ENCODE measurements at regions not wholly inside any gene's neighbourhood (a gene's known extent, or its start where the extent isn't known, plus 50 kb on each side); places are given as distances from the start of the nearest gene placed in this dataset.

GRCh38 chr4:176587920-176588319 lies 204.8 kb downstream of the VEGFC start:
- Histone ChIP-seq H3K27ac (ENCODE audit: low read length) (no peak overlapping the region), H3F3A (ENCODE audit: insufficient read depth, low read length) (no peaks in the 10 kb centered on the region), H3K9ac (ENCODE audit: low read length) (no peak overlapping the region), H3K9me2 (replicated peaks; ENCODE audit: insufficient read depth, low read length) (no peaks in the 10 kb centered on the region), H3K79me2 (ENCODE audit: low read length) (no peaks in the 10 kb centered on the region), H2AFZ (ENCODE audit: low read length) (no peak overlapping the region), H3K4me1 (ENCODE audit: low read length) (no peaks in the 10 kb centered on the region), H4K20me1 (ENCODE audit: insufficient read depth, low read length) (no peaks in the 10 kb centered on the region), H3K36me3 (replicated peaks; ENCODE audit: insufficient read depth, low read length) (no peaks in the 10 kb centered on the region), H3K4me2 (ENCODE audit: low read depth, low read length) (no peak overlapping the region), H3K9me3 (replicated peaks; ENCODE audit: insufficient read depth, low read length) (no peaks in the 10 kb centered on the region), H3K27me3 (replicated peaks; ENCODE audit: insufficient read depth, low read length) (no peaks in the 10 kb centered on the region), H3K4me3 (ENCODE audit: low read length) (no peak overlapping the region)
- no peak for TF ChIP-seq EZH2phosphoT487 (IDR thresholded peaks at IDR 0.05; ENCODE audit: low read length)
- no peak for TF ChIP-seq EZH2 (optimal IDR thresholded peaks at IDR 0.05; ENCODE audit: low read depth, low read length)
- TF ChIP-seq CTCF (IDR thresholded peaks at IDR 0.05; ENCODE audit: low read length): no peak
- DNase-seq: no peak

- no peaks in the 10 kb centered on the region for H3K27me3 ChIP-seq (replicated peaks; ENCODE audit: insufficient read depth, low read length)
- no peaks in the 10 kb centered on the region for H3K4me1 ChIP-seq (ENCODE audit: low read length)
- H4K20me1 ChIP-seq (ENCODE audit: insufficient read depth, low read length): no peaks in the 10 kb centered on the region
- H3K9me3 ChIP-seq (replicated peaks; ENCODE audit: insufficient read depth, low read length): no peaks in the 10 kb centered on the region
- H3K9ac ChIP-seq (ENCODE audit: low read length): no peak overlapping the region
- TF ChIP-seq EZH2 (optimal IDR thresholded peaks at IDR 0.05; ENCODE audit: low read depth, low read length): no peak
- TF ChIP-seq CTCF (IDR thresholded peaks at IDR 0.05; ENCODE audit: low read length): no peak
- H2AFZ ChIP-seq (ENCODE audit: low read length): no peak overlapping the region
- H3K79me2 ChIP-seq (ENCODE audit: low read length): no peaks in the 10 kb centered on the region
- no peaks in the 10 kb centered on the region for H3F3A ChIP-seq (ENCODE audit: insufficient read depth, low read length)
- no peak for DNase-seq
- no peak overlapping the region for H3K27ac ChIP-seq (ENCODE audit: low read length)
- H3K36me3 ChIP-seq (replicated peaks; ENCODE audit: insufficient read depth, low read length): no peaks in the 10 kb centered on the region
- H3K4me3 ChIP-seq (ENCODE audit: low read length): no peak overlapping the region
- H3K4me2 ChIP-seq (ENCODE audit: low read depth, low read length): no peak overlapping the region
- H3K9me2 ChIP-seq (replicated peaks; ENCODE audit: insufficient read depth, low read length): no peaks in the 10 kb centered on the region
Observed at GRCh38 chr4:176588436-176588835, 204.3 kb downstream of the VEGFC start.

- H3K4me3 ChIP-seq (ENCODE audit: low read length): no peak overlapping the region
- H3F3A ChIP-seq (ENCODE audit: insufficient read depth, low read length): no peaks in the 10 kb centered on the region
- no peaks in the 10 kb centered on the region for H3K36me3 ChIP-seq (replicated peaks; ENCODE audit: insufficient read depth, low read length)
- H3K9ac ChIP-seq (ENCODE audit: low read length): no peak overlapping the region
- no peaks in the 10 kb centered on the region for H3K27me3 ChIP-seq (replicated peaks; ENCODE audit: insufficient read depth, low read length)
- TF ChIP-seq EZH2 (optimal IDR thresholded peaks at IDR 0.05; ENCODE audit: low read depth, low read length) (no peak), CTCF (IDR thresholded peaks at IDR 0.05; ENCODE audit: low read length) (no peak), EZH2phosphoT487 (IDR thresholded peaks at IDR 0.05; ENCODE audit: low read length) (no peak)
- no peaks in the 10 kb centered on the region for H3K9me3 ChIP-seq (replicated peaks; ENCODE audit: insufficient read depth, low read length)
- no peaks in the 10 kb centered on the region for H3K4me1 ChIP-seq (ENCODE audit: low read length)
- H2AFZ ChIP-seq (ENCODE audit: low read length): no peak overlapping the region
- no peaks in the 10 kb centered on the region for H3K79me2 ChIP-seq (ENCODE audit: low read length)
- no peak for DNase-seq
- no peaks in the 10 kb centered on the region for H4K20me1 ChIP-seq (ENCODE audit: insufficient read depth, low read length)
- no peak overlapping the region for H3K27ac ChIP-seq (ENCODE audit: low read length)
- no peaks in the 10 kb centered on the region for H3K9me2 ChIP-seq (replicated peaks; ENCODE audit: insufficient read depth, low read length)
- no peak overlapping the region for H3K4me2 ChIP-seq (ENCODE audit: low read depth, low read length)
Observed at GRCh38 chr4:176592976-176593670, 199.6 kb downstream of the VEGFC start.
